Breast epithelium (tissue), 4 donors: ENCODE measurements at regions not wholly inside any gene's neighbourhood (a gene's known extent, or its start where the extent isn't known, plus 50 kb on each side); places are given as distances from the start of the nearest gene placed in this dataset.

Source experiments
- DNase-seq, 2 donors: peaks; one replicate each; pipeline ENCODE4 v3.0.0-alpha.2; 2019; ENCODE audit warnings: low spot score in 2 of 2
- H3K27ac ChIP-seq, 2 donors: fragments of 200-600 bp; sonication (generic) in 1 of 2; one replicate each; pipeline ENCODE4 v1.5.1; 2016 to 2019; ENCODE audit warnings: mild to moderate bottlenecking in 1 of 2
- H3K27me3 ChIP-seq, 2 donors: fragments of 200-600 bp; sonication (generic) in 1 of 2; one replicate each; pipeline versions ENCODE4 v1.5.1 to v1.6.0; 2017 to 2019; ENCODE audit warnings: control low read depth in 1 of 2, mild to moderate bottlenecking in 1 of 2
- H3K36me3 ChIP-seq: fragments of 200-600 bp; one replicate; pipeline ENCODE4 v1.5.1; 2019
- H3K4me1 ChIP-seq, 2 donors: fragments of 200-600 bp; sonication (generic); one replicate each; pipeline ENCODE4 v1.5.1; 2016 to 2019; ENCODE audit warnings: control low read depth in 1 of 2
- H3K4me3 ChIP-seq, 3 donors: fragments of 200-600 bp; sonication (generic); 1 replicate in 2 of 3; 2 replicates in 1 of 3; pipeline ENCODE4 v1.5.1; 2016 to 2019; ENCODE audit warnings: mild to moderate bottlenecking in 3 of 3, moderate library complexity in 2 of 3
- H3K9me3 ChIP-seq, 2 donors: fragments of 200-600 bp; sonication (generic) in 1 of 2; one replicate each; pipeline ENCODE4 v1.5.1; 2016 to 2019; ENCODE audit warnings: control low read depth in 1 of 2
- POLR2A ChIP-seq: fragments of 450-650 bp; IDR thresholded peaks from one replicate; pipeline ENCODE4 v1.6.1; 2016; ENCODE audit warnings: antibody characterized with exemption, mild to moderate bottlenecking, moderate library complexity
- POLR2AphosphoS5 ChIP-seq, 3 donors: sonication (generic); formaldehyde crosslinking; IDR thresholded peaks; one replicate each; pipeline ENCODE4 v1.6.1; 2017; ENCODE audit warnings: antibody characterized with exemption in 3 of 3
- intact Hi-C: fragments of 100-400 bp; cut with DNase I; formaldehyde crosslinking; loops from one replicate; pipeline ENCODE4 v1.15.1; 2023; ENCODE audit warnings: low total_unique reads
- TF ChIP-seq, protein P1 (sequence below), 3 donors: fragments of 450-650 bp; IDR thresholded peaks; one replicate each; pipeline ENCODE4 v1.5.1; 2016 to 2017; ENCODE audit warnings: antibody characterized with exemption in 3 of 3, mild to moderate bottlenecking in 3 of 3, moderate library complexity in 3 of 3

DNA sequence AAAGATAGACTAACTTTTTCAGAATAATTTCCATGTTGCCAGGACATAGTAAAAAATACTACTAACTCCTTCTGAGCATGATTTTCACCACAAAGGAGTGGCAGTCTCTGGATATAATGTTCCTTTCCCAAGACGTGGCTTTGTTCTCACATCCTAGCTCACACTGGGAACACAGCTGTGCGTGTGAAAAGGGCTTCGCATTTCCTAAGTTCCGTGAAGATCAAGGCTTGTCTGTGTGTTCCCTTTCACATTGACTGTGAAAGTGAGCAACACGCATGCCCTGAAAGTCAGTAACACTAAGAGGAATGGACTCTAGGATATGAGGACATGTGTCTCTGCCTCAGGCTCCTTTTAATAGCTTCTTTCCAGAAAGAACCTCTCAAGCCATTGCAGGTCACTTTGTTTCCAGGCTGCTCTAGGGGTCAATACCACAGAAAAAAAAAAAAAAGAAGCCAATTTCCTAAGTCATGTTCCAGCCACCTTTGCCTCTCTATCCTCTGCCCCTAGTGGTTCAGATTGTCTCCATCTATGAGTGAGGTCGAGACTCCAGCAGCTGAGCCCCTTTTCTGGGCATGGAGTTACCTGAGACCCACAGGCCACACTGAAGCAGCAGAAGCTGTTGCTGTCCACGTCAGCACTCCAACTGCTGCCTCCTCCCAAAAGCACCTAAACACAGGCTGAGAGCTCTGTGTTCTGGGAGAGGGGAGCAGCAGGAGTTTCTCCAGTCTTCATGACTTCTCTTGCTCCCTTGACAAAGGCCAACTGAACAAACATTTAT lies 355.9 kb downstream of the RSL24D1 start:
- TF ChIP-seq POLR2A: no peak
- TF ChIP-seq, protein P1, sequence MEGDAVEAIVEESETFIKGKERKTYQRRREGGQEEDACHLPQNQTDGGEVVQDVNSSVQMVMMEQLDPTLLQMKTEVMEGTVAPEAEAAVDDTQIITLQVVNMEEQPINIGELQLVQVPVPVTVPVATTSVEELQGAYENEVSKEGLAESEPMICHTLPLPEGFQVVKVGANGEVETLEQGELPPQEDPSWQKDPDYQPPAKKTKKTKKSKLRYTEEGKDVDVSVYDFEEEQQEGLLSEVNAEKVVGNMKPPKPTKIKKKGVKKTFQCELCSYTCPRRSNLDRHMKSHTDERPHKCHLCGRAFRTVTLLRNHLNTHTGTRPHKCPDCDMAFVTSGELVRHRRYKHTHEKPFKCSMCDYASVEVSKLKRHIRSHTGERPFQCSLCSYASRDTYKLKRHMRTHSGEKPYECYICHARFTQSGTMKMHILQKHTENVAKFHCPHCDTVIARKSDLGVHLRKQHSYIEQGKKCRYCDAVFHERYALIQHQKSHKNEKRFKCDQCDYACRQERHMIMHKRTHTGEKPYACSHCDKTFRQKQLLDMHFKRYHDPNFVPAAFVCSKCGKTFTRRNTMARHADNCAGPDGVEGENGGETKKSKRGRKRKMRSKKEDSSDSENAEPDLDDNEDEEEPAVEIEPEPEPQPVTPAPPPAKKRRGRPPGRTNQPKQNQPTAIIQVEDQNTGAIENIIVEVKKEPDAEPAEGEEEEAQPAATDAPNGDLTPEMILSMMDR (IDR thresholded peaks at IDR 0.05): no peak
- no peak for TF ChIP-seq POLR2AphosphoS5 (IDR thresholded peaks at IDR 0.05)
- Histone ChIP-seq H3K27me3 (no peaks in the 10 kb centered on the region), H3K9me3 (no peaks in the 10 kb centered on the region), H3K4me1 (no peaks in the 10 kb centered on the region), H3K36me3 (no peaks in the 10 kb centered on the region), H3K4me3 (no peak overlapping the region), H3K27ac (no peak overlapping the region)
- intact Hi-C loops: no loop called here
- DNase-seq: no peak

DNA sequence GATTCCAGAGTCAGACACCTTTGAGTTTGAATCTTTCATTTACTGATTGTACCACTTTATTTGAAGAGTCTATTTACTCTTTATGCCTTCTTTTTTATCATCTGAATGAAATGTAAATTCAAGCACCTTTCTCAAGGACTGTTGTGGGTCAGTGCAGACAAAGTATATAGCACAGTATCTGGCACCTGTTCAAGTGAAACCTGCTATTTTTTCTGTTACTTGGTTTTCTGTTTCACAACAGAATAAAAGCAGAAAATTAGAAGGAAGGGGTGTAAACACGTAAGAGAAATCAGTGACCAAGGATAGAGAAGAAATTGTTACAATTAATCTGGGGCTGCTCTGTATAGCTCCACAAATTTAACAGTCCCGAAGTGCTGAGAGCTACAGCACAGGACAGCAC lies 357.4 kb downstream of the RSL24D1 start:
- intact Hi-C loops: no loop called here
- H3K27ac ChIP-seq: no peak overlapping the region
- no peak overlapping the region for H3K4me3 ChIP-seq
- H3K4me1 ChIP-seq: no peaks in the 10 kb centered on the region
- H3K27me3 ChIP-seq: no peaks in the 10 kb centered on the region
- H3K9me3 ChIP-seq: no peaks in the 10 kb centered on the region
- TF ChIP-seq POLR2A: no peak
- no peak for TF ChIP-seq POLR2AphosphoS5 (IDR thresholded peaks at IDR 0.05)
- TF ChIP-seq, protein P1 (IDR thresholded peaks at IDR 0.05): no peak
- DNase-seq: no peak
- H3K36me3 ChIP-seq: no peaks in the 10 kb centered on the region

DNA sequence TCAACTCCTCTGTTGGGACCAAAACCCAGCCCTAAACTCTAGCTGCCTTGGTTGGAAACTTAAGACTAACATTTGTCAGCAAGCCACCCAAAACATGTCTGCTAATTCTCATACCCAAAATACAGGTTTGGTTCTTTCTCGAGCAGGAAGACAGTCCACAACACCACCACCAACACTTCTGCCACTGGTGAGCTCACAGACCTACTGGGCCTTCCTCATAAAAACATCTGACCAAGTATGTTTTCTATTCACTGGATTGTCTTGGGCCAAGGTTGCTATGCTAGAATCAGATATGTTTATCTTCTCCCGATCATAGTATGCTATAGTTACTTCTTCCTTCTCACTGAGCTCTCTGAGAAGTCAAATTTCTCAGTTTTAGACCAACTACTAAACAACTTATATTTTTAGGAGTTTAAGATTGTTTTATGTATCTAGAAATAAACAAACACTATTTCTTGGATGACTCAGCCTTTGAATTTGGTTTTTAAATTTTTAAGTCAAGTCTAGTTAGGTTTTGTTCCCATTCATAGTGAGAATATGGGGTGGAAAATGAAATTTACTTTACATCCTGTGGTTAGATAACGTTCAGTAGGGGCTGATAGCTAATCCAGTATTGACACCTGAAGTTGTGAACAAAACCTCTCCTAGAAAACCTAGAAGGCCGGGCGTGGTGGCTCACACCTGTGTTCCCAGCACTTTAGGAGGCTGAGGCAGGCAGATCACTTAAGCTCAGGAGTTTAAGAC lies 360.5 kb downstream of the RSL24D1 start:
- Histone ChIP-seq H3K9me3 (no peaks in the 10 kb centered on the region), H3K4me3 (no peak overlapping the region), H3K36me3 (no peaks in the 10 kb centered on the region), H3K27me3 (no peaks in the 10 kb centered on the region), H3K27ac (no peak overlapping the region), H3K4me1 (no peaks in the 10 kb centered on the region)
- DNase-seq: no peak
- TF ChIP-seq POLR2A: no peak
- TF ChIP-seq, protein P1 (IDR thresholded peaks at IDR 0.05): no peak
- TF ChIP-seq POLR2AphosphoS5 (IDR thresholded peaks at IDR 0.05): no peak
- intact Hi-C loops: no loop called here

DNA sequence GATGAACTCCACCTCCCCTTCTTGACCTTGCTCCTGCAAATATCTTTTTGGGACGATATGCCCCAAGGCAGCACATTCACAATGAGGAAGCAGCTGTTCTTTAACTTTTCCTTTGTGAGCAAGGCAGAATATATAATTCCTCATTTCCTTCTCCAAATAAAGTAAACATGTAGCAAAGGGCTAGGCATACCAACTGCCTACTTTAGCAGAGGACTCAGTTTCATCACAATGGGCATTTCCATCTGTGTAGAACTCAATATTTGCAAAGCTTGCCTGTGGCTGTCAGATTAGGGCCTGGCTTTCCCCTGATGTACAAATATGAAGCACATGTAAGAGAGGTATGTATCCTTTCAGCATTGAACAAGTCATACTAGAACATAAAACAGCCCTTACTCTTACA lies 366.9 kb downstream of the RSL24D1 start:
- TF ChIP-seq POLR2AphosphoS5 (IDR thresholded peaks at IDR 0.05) (no peak), POLR2A (no peak)
- TF ChIP-seq, protein P1 (IDR thresholded peaks at IDR 0.05): no peak

DNA sequence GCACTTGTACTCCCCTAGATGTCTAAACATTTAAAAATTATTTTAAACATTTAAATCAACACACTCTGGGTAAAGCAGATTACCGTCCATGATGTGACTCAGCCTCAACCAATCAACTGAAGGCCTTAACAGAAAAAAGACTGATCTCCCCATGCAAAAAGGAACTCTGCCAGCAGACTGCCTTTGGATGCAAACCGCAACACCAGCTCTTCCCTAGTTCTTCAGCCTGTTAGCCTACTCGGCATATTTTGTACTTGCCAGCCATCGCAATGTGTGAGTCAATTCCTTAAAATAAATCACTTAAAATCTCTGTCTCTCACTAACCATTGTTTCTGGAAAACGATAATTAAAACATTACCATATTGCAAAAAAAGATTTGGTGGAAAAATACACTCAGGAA lies 375.9 kb downstream of the RSL24D1 start:
- Histone ChIP-seq H3K4me1 (no peaks in the 10 kb centered on the region), H3K9me3 (peaks cover 0 to 26% of the 10 kb centered on the region in 2 donors), H3K36me3 (no peaks in the 10 kb centered on the region), H3K27me3 (no peaks in the 10 kb centered on the region), H3K4me3 (no peak overlapping the region), H3K27ac (no peak overlapping the region)
- no peak for TF ChIP-seq POLR2A
- TF ChIP-seq POLR2AphosphoS5 (IDR thresholded peaks at IDR 0.05): no peak
- TF ChIP-seq, protein P1 (IDR thresholded peaks at IDR 0.05): no peak
- no peak for DNase-seq
- intact Hi-C loops: no loop called here

More for the DNA sequence above, 366.9 kb downstream of the RSL24D1 start:
- Histone ChIP-seq H3K9me3 (peaks cover 0 to 6% of the 10 kb centered on the region in 2 donors), H3K36me3 (no peaks in the 10 kb centered on the region), H3K4me3 (no peak overlapping the region), H3K27ac (no peak overlapping the region), H3K4me1 (no peaks in the 10 kb centered on the region), H3K27me3 (no peaks in the 10 kb centered on the region)
- DNase-seq: no peak
- intact Hi-C loops: no loop called here
